ENCODE measurements at regions not wholly inside any gene's neighbourhood (a gene's known extent, or its start where the extent isn't known, plus 50 kb on each side); places are given as distances from the start of the nearest gene placed in this dataset.
"Not testable (repeated sequence)": the region's sequence is repeated elsewhere in the genome, so short reads cannot be mapped to it uniquely, and the experiment has no call there.

GRCh38 chr22:23500508-23501260, 79.4 kb downstream of the IGLL1 start:
- no peak for DNase-seq

- DNase-seq, result no peak
Measured at GRCh38 chr22:23499845-23500500, 80.1 kb downstream of the IGLL1 start.

GRCh38 chr22:23498811-23499798, 81.0 kb downstream of the IGLL1 start:
- no peak for DNase-seq

- DNase-seq, result not testable (repeated sequence)
Measured at GRCh38 chr22:23497889-23498288, 82.2 kb downstream of the IGLL1 start.

GRCh38 chr22:23497016-23497885, 82.8 kb downstream of the IGLL1 start:
- no peak for DNase-seq

GRCh38 chr22:23496445-23496833, 83.7 kb downstream of the IGLL1 start:
- no peak for DNase-seq

GRCh38 chr22:23495614-23496444, 84.3 kb downstream of the IGLL1 start:
- no peak for DNase-seq

- DNase-seq, result no peak
Measured at GRCh38 chr22:23494930-23495266, 85.2 kb downstream of the IGLL1 start.

GRCh38 chr22:23485490-23485889, 94.6 kb downstream of the IGLL1 start:
- DNase-seq, result no peak

- no peak for DNase-seq
Measured at GRCh38 chr22:23484651-23485050, 95.4 kb downstream of the IGLL1 start.

- DNase-seq, result no peak
Measured at GRCh38 chr22:23481369-23481768, 98.7 kb downstream of the IGLL1 start.

GRCh38 chr22:23478175-23478574, 101.9 kb downstream of the IGLL1 start:
- no peak for DNase-seq

- DNase-seq, result not testable (repeated sequence)
Measured at GRCh38 chr22:23474531-23474930, 105.6 kb downstream of the IGLL1 start.

GRCh38 chr22:23473901-23474300, 106.2 kb downstream of the IGLL1 start:
- no peak for DNase-seq

GRCh38 chr22:23472376-23472775, 107.7 kb downstream of the IGLL1 start:
- not testable (repeated sequence) for DNase-seq

GRCh38 chr22:23471698-23472097, 108.4 kb downstream of the IGLL1 start:
- DNase-seq, result no peak

GRCh38 chr22:23470811-23471389, 109.2 kb downstream of the IGLL1 start:
- no peak for DNase-seq

- no peak for DNase-seq
Measured at GRCh38 chr22:23467721-23468294, 112.3 kb downstream of the IGLL1 start.

- DNase-seq, result no peak
Measured at GRCh38 chr22:23466351-23466750, 113.7 kb downstream of the IGLL1 start.

GRCh38 chr22:23464796-23465195, 115.3 kb downstream of the IGLL1 start:
- not testable (repeated sequence) for DNase-seq
